Cardiac muscle cell (in vitro differentiated cells and primary cell): ENCODE measurements at regions not wholly inside any gene's neighbourhood (a gene's known extent, or its start where the extent isn't known, plus 50 kb on each side); places are given as distances from the start of the nearest gene placed in this dataset.
A peak's percentile ranks its signal among the peaks of the same experiment; 100 is the strongest.

Experiments
- DNase-seq, 2 donors: peaks; one replicate each; pipeline versions ENCODE4 v3.0.0 to v3.0.0-alpha.2; 2010 to 2017; ENCODE audit warnings: low read depth in 1 of 2, low spot score in 1 of 2
- H3K27ac ChIP-seq: fragments of 200-600 bp; sonication (generic); 2 replicates; pipeline ENCODE4 v1.5.1; 2016
- H3K27me3 ChIP-seq: fragments of 200-600 bp; sonication (generic); 2 replicates; pipeline ENCODE4 v1.6.0; 2016; ENCODE audit warnings: control low read depth
- H3K36me3 ChIP-seq: fragments of 200-600 bp; sonication (generic); 2 replicates; pipeline ENCODE4 v1.5.1; 2016; ENCODE audit warnings: control low read depth
- H3K4me1 ChIP-seq: fragments of 200-600 bp; sonication (generic); 2 replicates; pipeline ENCODE4 v1.8.1; 2017; ENCODE audit warnings: low read depth, mild to moderate bottlenecking, mixed run types
- H3K4me3 ChIP-seq: fragments of 200-600 bp; sonication (generic); 2 replicates; pipeline ENCODE4 v1.5.1; 2016; ENCODE audit warnings: mild to moderate bottlenecking
- H3K9me3 ChIP-seq: fragments of 200-600 bp; sonication (generic); 2 replicates; pipeline ENCODE4 v1.5.1; 2017; ENCODE audit warnings: low read depth, mild to moderate bottlenecking, control low read depth
- TF ChIP-seq, protein P1 (sequence below): IDR thresholded peaks from 2 replicates; pipeline ENCODE4 v1.5.1; 2012; ENCODE audit warnings: low read depth, mild to moderate bottlenecking, low read length

DNA sequence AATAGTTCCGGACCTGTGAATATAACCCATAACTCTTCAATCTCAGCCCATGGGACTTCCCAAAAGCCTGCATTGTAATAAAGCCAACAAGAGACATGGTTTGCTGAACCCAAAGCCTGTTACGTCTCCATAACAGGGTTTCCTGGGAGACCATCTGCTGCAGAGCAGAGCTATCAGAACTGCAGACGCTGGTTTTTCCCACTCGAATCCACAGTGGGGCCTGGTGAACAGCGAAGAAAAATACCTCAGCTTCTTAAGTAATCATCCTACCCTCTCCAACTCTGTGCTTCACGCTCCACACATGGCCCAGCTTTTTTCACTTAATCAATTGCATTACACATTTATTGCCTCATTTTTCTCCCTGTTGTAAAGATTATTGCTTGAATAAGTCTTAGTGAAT, 409.5 kb upstream of the GRIA1 start:
- no peak overlapping the region for H3K27ac ChIP-seq
- DNase-seq = no peak
- H3K4me1 ChIP-seq = no peaks in the 10 kb centered on the region
- TF ChIP-seq, protein P1, sequence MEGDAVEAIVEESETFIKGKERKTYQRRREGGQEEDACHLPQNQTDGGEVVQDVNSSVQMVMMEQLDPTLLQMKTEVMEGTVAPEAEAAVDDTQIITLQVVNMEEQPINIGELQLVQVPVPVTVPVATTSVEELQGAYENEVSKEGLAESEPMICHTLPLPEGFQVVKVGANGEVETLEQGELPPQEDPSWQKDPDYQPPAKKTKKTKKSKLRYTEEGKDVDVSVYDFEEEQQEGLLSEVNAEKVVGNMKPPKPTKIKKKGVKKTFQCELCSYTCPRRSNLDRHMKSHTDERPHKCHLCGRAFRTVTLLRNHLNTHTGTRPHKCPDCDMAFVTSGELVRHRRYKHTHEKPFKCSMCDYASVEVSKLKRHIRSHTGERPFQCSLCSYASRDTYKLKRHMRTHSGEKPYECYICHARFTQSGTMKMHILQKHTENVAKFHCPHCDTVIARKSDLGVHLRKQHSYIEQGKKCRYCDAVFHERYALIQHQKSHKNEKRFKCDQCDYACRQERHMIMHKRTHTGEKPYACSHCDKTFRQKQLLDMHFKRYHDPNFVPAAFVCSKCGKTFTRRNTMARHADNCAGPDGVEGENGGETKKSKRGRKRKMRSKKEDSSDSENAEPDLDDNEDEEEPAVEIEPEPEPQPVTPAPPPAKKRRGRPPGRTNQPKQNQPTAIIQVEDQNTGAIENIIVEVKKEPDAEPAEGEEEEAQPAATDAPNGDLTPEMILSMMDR = no peak
- no peaks in the 10 kb centered on the region for H3K9me3 ChIP-seq
- H3K4me3 ChIP-seq = no peak overlapping the region
- no peaks in the 10 kb centered on the region for H3K27me3 ChIP-seq
- H3K36me3 ChIP-seq = no peaks in the 10 kb centered on the region

DNA sequence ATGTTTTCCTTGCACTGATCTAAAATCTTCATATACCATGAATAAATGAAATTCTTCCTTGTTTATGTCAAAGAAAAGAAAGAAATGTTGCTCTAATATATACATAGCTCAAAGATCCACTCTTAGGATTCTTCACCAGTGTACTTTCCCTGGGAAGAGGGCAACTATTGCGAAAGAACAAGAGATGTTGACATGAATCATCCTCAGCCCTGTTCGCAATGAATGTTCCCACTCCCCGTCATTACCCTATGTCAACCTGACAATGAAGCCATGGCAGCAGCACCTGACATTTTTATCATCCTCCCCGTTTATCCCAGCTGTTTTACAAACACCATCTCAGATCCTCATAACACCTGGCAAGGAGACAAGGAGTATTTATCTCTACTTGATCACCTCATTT, 409.1 kb upstream of the GRIA1 start:
- no peaks in the 10 kb centered on the region for H3K4me1 ChIP-seq
- no peak overlapping the region for H3K4me3 ChIP-seq
- no peaks in the 10 kb centered on the region for H3K27me3 ChIP-seq
- no peak overlapping the region for H3K27ac ChIP-seq
- no peaks in the 10 kb centered on the region for H3K9me3 ChIP-seq
- TF ChIP-seq, protein P1 = no peak
- H3K36me3 ChIP-seq = no peaks in the 10 kb centered on the region
- no peak for DNase-seq

DNA sequence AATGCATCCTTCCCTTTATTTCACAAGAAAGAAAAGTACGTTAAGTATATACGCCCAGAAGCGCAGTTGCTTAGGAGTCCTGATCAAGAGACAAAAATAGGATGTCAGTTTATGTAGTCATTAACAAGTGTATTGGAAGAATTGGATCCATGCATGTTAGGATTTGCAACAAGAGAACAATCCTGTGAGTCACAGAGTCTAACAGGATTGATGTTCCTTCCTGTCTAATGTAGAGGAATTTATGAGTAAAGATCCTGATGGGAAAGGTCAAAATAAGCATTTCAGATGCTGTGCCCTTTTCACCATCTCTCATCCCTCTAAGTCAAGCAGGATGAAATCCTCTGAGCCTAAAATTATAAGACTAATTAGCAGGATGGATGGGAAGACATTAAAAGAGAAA, 406.0 kb upstream of the GRIA1 start:
- Histone ChIP-seq H3K27me3 (no peaks in the 10 kb centered on the region), H3K4me3 (no peak overlapping the region), H3K27ac (no peak overlapping the region), H3K4me1 (peaks cover 11% of the 10 kb centered on the region), H3K36me3 (no peaks in the 10 kb centered on the region), H3K9me3 (no peaks in the 10 kb centered on the region)
- TF ChIP-seq, protein P1 = no peak
- no peak for DNase-seq

DNA sequence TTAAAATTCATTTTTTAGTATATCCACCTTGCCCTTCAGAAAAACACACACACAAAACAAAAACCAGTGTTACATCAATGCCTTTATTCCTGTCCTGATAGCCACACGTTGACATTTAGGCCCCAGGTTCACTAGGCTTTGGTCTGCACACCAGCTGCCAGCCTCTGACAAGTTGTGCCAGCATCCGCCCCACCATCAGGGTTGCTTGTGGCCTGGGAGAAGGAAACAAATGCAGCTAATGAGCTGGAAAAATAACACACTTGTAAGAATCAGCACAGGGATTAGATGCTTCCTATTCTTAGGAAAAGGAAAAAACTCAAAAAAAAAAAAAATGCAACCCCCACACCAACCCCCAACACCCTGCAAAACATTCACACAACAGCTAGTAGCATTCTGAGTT, 404.0 kb upstream of the GRIA1 start:
- Histone ChIP-seq H3K27ac (no peak overlapping the region), H3K4me3 (no peak overlapping the region), H3K4me1 (peaks cover 11% of the 10 kb centered on the region), H3K9me3 (no peaks in the 10 kb centered on the region), H3K36me3 (no peaks in the 10 kb centered on the region), H3K27me3 (no peaks in the 10 kb centered on the region)
- DNase-seq = no peak
- TF ChIP-seq, protein P1 = no peak

DNA sequence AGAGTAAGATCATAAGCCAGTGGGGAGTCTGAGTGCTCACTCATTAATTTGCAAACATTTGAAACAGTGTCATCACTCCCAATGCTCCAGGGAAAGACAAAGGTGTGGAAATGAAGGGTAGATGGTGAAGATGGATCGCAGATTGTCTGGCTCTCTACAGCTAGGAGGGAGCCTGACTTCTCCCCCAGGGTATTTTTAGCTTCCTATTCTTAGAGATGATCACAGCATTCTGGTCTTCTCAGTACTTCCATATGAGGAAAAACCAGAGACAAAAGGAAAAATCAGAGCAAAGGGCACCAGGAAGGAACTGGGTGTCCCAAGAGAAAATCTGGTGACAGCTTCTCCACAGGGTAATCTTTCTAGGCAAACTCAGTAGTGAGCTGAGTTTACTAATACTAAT, 401.9 kb upstream of the GRIA1 start:
- Histone ChIP-seq H3K36me3 (no peaks in the 10 kb centered on the region), H3K4me3 (no peak overlapping the region), H3K4me1 (peaks cover 11% of the 10 kb centered on the region), H3K27ac (peak overlapping the region; percentile 82), H3K9me3 (no peaks in the 10 kb centered on the region), H3K27me3 (no peaks in the 10 kb centered on the region)
- TF ChIP-seq, protein P1 = no peak
- DNase-seq = peak in 1 of 2 donors; percentile 31

DNA sequence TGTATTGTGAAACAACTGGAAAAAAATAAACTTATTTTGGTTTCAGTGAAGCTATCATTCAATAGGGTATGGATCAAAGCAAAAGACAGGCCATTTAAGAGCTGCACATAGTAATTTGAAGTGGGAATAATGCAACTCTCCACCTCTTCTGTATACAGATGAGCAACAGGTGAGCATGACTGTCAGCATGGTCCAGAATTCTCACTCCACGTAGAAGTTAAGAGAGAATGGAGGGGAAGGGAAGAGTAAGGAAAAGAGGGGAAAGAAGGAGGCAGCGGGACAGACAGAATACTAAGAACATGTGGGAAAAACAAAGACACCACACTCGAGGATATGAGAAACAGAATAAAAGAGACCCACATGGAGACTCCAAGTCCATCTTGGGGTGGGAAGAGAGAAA, 396.1 kb upstream of the GRIA1 start:
- H3K4me1 ChIP-seq = no peaks in the 10 kb centered on the region
- TF ChIP-seq, protein P1 = no peak

More for the DNA sequence above, 396.1 kb upstream of the GRIA1 start:
- H3K27me3 ChIP-seq = no peaks in the 10 kb centered on the region
- no peaks in the 10 kb centered on the region for H3K9me3 ChIP-seq
- no peaks in the 10 kb centered on the region for H3K36me3 ChIP-seq
- H3K4me3 ChIP-seq = no peak overlapping the region
- no peak overlapping the region for H3K27ac ChIP-seq
- no peak for DNase-seq
